ENCODE measurements at regions not wholly inside any gene's neighbourhood (a gene's known extent, or its start where the extent isn't known, plus 50 kb on each side); places are given as distances from the start of the nearest gene placed in this dataset.

- no peak for ATAC-seq
- H3K27ac Mint-ChIP-seq = no peak overlapping the region
- H3K9me3 Mint-ChIP-seq = peaks cover 12 to 15% of the 10 kb centered on the region in 2 donors
- DNase-seq (ENCODE audit: low spot score in 2 of 2) = no peak
- peaks cover 0 to 12% of the 10 kb centered on the region in 2 donors for H3K36me3 Mint-ChIP-seq
Measured at GRCh38 chr5:4862500-4862899, 277.6 kb upstream of the ADAMTS16 start.

DNA sequence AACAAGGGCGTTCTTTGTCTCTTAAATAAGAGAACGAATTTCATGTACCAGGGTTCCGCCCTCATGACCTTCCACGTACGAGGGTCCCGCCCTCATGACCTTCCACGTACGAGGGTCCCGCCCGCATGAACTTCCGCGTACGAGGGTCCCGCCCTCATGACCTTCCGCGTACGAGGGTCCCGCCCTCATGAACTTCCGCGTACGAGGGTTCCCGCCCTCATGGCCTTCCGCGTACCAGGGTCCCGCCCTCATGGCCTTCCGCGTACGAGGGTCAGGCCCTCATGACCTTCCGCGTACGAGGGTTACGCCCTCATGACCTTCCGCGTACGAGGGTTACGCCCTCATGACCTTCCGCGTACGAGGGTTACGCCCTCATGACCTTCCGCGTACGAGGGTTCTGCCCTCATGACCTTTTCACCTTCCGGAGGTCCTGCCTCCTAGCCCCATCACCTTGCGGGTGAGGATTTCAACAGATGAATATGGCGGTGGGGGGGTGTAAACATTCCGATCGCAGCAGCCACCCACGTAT lies 273.9 kb upstream of the ADAMTS16 start:
- Mint-ChIP-seq H3K36me3 (peaks cover 0 to 5% of the 10 kb centered on the region in 2 donors), H3K27ac (no peak overlapping the region), H3K9me3 (peaks cover 0 to 5% of the 10 kb centered on the region in 2 donors)
- ATAC-seq (no peak), DNase-seq (ENCODE audit: low spot score in 2 of 2) (no peak)

GRCh38 chr5:4866817-4867216 lies 273.3 kb upstream of the ADAMTS16 start:
- Mint-ChIP-seq H3K27ac (no peak overlapping the region), H3K9me3 (peaks cover 0 to 5% of the 10 kb centered on the region in 2 donors), H3K36me3 (peaks cover 0 to 5% of the 10 kb centered on the region in 2 donors)
- ATAC-seq (no peak), DNase-seq (ENCODE audit: low spot score in 2 of 2) (no peak)

GRCh38 chr5:4868140-4868735 lies 271.9 kb upstream of the ADAMTS16 start:
- no peak overlapping the region for H3K27ac Mint-ChIP-seq
- peaks cover 0 to 5% of the 10 kb centered on the region in 2 donors for H3K9me3 Mint-ChIP-seq
- H3K36me3 Mint-ChIP-seq = peaks cover 0 to 5% of the 10 kb centered on the region in 2 donors
- no peak for ATAC-seq
- DNase-seq (ENCODE audit: low spot score in 2 of 2) = peak in 1 of 2 donors; percentile 74

GRCh38 chr5:4873652-4874051 lies 266.5 kb upstream of the ADAMTS16 start:
- DNase-seq (ENCODE audit: low spot score in 2 of 2) (no peak), ATAC-seq (no peak)
- Mint-ChIP-seq H3K9me3 (no peaks in the 10 kb centered on the region), H3K27ac (no peak overlapping the region), H3K36me3 (no peaks in the 10 kb centered on the region)

DNA sequence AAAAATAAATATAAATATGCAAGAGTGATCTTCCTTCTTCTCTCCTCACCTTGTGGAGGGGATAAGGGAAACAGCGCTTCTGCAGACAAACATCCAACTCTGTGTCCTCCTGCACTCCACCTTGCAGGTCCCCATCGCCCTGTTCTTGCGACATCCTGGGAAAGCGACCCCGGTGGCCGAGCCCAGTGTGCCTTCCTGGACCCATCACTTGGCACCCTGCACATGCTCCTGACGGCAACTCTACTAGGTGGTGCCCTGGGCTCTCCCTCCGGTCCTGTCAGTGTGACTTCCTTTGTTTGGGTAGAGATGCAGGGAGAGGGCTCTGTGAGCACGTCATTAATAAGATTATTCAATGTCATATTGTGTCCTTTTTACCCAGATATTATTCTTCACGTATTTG lies 266.0 kb upstream of the ADAMTS16 start:
- Mint-ChIP-seq H3K27ac (no peak overlapping the region), H3K9me3 (no peaks in the 10 kb centered on the region), H3K36me3 (no peaks in the 10 kb centered on the region)
- ATAC-seq = no peak
- no peak for DNase-seq (ENCODE audit: low spot score in 2 of 2)

DNA sequence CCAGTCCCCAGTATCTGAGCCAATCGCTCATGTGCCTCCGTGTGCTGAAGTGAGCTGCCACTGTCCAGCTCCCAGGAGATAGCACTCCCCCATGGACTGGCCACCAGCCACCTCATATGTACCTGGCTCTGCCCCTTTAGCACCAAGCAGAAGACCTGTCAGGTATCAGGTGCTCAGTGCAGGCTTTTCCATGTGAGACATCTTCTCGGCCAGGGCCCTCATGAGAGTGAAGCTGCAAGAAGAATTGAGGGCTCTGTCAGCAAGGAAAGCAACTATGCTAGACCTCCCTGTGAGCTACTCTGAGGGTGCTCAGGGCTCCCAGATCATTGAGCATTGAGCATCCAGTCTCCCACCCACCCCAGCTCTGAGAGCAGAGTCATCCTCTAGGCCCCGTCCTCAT lies 264.2 kb upstream of the ADAMTS16 start:
- no peaks in the 10 kb centered on the region for H3K9me3 Mint-ChIP-seq
- no peaks in the 10 kb centered on the region for H3K36me3 Mint-ChIP-seq
- no peak for DNase-seq (ENCODE audit: low spot score in 2 of 2)
- ATAC-seq = no peak
- H3K27ac Mint-ChIP-seq = peak overlapping the region in 1 of 2 donors; percentile 73

DNA sequence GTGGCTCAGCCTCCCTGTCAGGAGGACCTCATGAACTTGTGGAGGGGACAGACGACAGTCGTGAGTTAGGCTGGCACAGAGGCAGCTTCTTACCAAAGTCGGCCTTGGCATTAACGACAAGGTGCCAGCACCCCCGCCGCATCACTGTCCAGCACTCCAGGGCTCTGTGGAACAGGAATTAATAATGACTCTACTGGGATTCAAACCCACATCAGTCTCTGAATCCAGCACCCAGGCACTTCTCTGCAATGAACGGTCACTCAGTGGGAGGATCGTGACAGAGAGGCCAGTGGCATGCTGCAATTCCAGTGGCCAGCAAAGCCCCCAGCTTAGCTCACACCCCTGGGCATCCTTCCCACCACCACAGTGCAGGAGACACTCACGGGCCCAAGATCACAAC lies 263.3 kb upstream of the ADAMTS16 start:
- no peak for ATAC-seq
- Mint-ChIP-seq H3K27ac (no peak overlapping the region), H3K36me3 (no peaks in the 10 kb centered on the region), H3K9me3 (no peaks in the 10 kb centered on the region)
- DNase-seq (ENCODE audit: low spot score in 2 of 2) = no peak

DNA sequence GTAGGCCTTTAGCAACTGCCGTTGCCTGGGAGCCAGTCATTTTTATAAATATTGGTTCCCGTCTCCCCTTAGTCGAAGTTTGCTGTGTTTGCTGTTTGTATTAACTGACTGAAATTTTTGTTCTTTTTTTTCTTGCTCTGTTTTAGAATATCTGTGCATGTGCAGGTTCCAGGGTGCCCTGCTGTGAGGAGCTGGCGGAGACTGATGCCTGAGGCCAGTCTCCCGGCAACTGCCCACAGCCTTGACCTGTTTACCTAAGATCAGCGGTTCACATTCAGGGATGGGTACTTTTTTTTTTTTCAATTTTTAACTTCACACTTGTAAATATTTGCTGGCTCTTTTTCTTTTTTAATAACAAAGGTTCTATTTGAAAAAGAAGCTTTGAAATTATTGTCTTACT lies 262.6 kb upstream of the ADAMTS16 start:
- no peak overlapping the region for H3K27ac Mint-ChIP-seq
- no peak for ATAC-seq
- no peak for DNase-seq (ENCODE audit: low spot score in 2 of 2)
- H3K9me3 Mint-ChIP-seq = no peaks in the 10 kb centered on the region
- no peaks in the 10 kb centered on the region for H3K36me3 Mint-ChIP-seq

GRCh38 chr5:4879075-4879474 lies 261.1 kb upstream of the ADAMTS16 start:
- H3K9me3 Mint-ChIP-seq = no peaks in the 10 kb centered on the region
- ATAC-seq = no peak

DNA sequence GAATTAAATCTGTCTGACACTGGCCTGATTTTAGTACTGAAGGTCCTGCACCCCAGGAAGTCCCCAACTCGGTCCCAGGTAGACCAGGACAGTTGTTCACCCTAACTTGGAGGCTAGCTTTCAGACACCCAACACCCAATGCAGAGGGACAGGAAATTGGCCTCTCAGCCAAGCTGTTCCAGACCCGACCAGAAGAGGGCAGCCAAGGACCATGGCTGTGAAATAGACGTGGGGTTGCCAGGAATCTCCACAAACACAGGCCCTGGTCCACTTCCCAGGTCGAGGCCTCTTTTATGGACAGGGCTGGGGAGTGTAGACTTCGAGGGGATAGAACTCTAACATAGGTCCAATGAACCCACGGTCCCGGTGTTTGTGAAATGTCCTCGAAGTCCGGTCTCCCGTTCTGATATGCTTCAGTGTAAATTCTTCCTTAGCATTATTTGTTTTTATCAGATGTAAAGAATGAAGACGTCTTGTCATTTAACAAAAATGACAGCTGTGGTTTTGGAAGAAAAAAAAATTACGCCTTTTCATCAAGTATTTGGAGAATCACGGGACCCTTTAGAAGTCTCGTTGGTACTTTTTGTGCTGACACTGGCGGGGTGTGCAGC lies 260.3 kb upstream of the ADAMTS16 start:
- DNase-seq (ENCODE audit: low spot score in 2 of 2) (peak in 1 of 2 donors; percentile 72), ATAC-seq (peak in 1 of 2 donors; percentile 50)
- no peaks in the 10 kb centered on the region for H3K36me3 Mint-ChIP-seq

More at GRCh38 chr5:4879075-4879474, 261.1 kb upstream of the ADAMTS16 start:
- no peak overlapping the region for H3K27ac Mint-ChIP-seq
- no peaks in the 10 kb centered on the region for H3K36me3 Mint-ChIP-seq
- no peak for DNase-seq (ENCODE audit: low spot score in 2 of 2)

DNA sequence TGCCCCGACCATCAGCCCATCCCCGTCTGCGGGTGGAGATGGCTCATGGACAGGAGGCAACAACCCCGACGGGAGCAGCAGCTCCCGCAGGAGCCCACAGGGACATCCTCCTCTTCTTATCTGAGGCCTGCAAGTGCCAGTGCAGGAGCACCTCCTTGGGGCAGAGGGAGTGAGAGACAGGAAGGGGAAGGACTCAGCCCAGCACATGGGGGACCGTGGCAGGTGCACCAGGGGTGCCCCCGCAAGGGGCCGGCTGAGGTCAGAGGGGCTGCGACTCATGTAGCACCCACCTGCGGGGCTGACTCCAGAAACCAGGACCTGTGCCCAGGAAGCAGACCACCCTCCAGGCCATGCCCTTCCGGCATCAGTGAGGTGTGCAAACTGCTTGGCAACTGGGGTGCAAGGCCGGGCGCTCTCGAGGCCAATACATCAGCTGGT lies 259.8 kb upstream of the ADAMTS16 start:
- no peak for DNase-seq (ENCODE audit: low spot score in 2 of 2)
- no peak overlapping the region for H3K27ac Mint-ChIP-seq
- no peaks in the 10 kb centered on the region for H3K36me3 Mint-ChIP-seq
- peaks cover 0 to 6% of the 10 kb centered on the region in 2 donors for H3K9me3 Mint-ChIP-seq
- no peak for ATAC-seq

More for the DNA sequence above, 260.3 kb upstream of the ADAMTS16 start:
- H3K27ac Mint-ChIP-seq = no peak overlapping the region
- peaks cover 0 to under 1% of the 10 kb centered on the region in 2 donors for H3K9me3 Mint-ChIP-seq

DNA sequence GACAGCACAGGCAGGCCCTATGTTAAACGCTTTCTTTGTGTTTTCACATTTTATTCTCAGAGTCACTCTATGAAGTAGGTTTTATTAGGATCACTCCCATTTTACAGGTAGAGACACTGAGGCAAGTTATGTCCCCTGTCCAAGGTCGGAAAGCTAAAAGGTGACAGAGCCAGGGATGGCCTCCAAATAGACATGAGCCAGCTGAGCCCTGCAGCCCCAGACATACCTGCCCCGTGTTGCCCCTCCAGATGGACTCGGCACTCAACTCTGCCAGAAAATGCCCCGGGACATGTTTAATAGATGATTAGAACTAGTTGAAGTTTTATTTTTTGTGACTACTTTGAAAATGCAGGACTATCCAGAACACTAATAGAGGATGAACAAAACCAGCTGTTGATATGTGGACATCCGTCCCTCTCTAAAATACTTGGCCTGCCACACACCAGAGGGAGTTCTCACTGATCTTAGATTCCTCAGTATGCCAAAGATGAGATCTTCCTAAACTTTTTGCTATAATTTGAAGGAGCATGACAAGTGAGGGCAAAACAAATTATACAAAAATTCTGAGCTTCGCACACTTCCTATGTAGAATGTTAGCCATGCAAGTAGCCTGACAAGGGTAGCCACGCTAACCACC lies 258.6 kb upstream of the ADAMTS16 start:
- ATAC-seq (no peak), DNase-seq (ENCODE audit: low spot score in 2 of 2) (no peak)
- Mint-ChIP-seq H3K27ac (no peak overlapping the region), H3K36me3 (no peaks in the 10 kb centered on the region), H3K9me3 (peaks cover 5 to 10% of the 10 kb centered on the region in 2 donors)

- no peak overlapping the region for H3K27ac Mint-ChIP-seq
- ATAC-seq (no peak), DNase-seq (ENCODE audit: low spot score in 2 of 2) (no peak)
- no peaks in the 10 kb centered on the region for H3K36me3 Mint-ChIP-seq
- H3K9me3 Mint-ChIP-seq = peaks cover 5 to 10% of the 10 kb centered on the region in 2 donors
Measured at GRCh38 chr5:4882186-4882585, 257.9 kb upstream of the ADAMTS16 start.

- no peak for ATAC-seq
- Mint-ChIP-seq H3K9me3 (peaks cover 5 to 10% of the 10 kb centered on the region in 2 donors), H3K27ac (no peak overlapping the region), H3K36me3 (no peaks in the 10 kb centered on the region)
- no peak for DNase-seq (ENCODE audit: low spot score in 2 of 2)
Measured at GRCh38 chr5:4883360-4883759, 256.8 kb upstream of the ADAMTS16 start.

- ATAC-seq (no peak), DNase-seq (ENCODE audit: low spot score in 2 of 2) (no peak)
- H3K9me3 Mint-ChIP-seq = peaks cover 9 to 13% of the 10 kb centered on the region in 2 donors
- H3K36me3 Mint-ChIP-seq = no peaks in the 10 kb centered on the region
- H3K27ac Mint-ChIP-seq = no peak overlapping the region
Measured at GRCh38 chr5:4893063-4893744, 246.9 kb upstream of the ADAMTS16 start.

- ATAC-seq (no peak), DNase-seq (ENCODE audit: low spot score in 2 of 2) (no peak)
- no peaks in the 10 kb centered on the region for H3K36me3 Mint-ChIP-seq
- no peak overlapping the region for H3K27ac Mint-ChIP-seq
- H3K9me3 Mint-ChIP-seq = peaks cover 9 to 13% of the 10 kb centered on the region in 2 donors
Measured at GRCh38 chr5:4896328-4896727, 243.8 kb upstream of the ADAMTS16 start.

Measured in activated naive CD4-positive, alpha-beta T cell treated with anti-CD3 and anti-CD28 coated beads, Interleukin-2, amount 50 U/mL, for 72 hours (primary cell).